ENCODE measurements at regions not wholly inside any gene's neighbourhood (a gene's known extent, or its start where the extent isn't known, plus 50 kb on each side); places are given as distances from the start of the nearest gene placed in this dataset.

GRCh38 chr3:31014317-31015040 is 120.0 kb upstream of the GADL1 start:
- TF ChIP-seq ZFX (IDR thresholded peaks at IDR 0.05; ENCODE audit: borderline replicate concordance) (no peak), CTCF (IDR thresholded peaks at IDR 0.05) (no peak)
- H3K27ac ChIP-seq: no peak overlapping the region

GRCh38 chr3:31016196-31016595 is 121.7 kb upstream of the GADL1 start:
- H3K27ac ChIP-seq: no peak overlapping the region
- no peak for TF ChIP-seq CTCF (IDR thresholded peaks at IDR 0.05)

GRCh38 chr3:31022716-31023115 is 128.3 kb upstream of the GADL1 start:
- TF ChIP-seq ZFX (IDR thresholded peaks at IDR 0.05; ENCODE audit: borderline replicate concordance) (no peak), CTCF (IDR thresholded peaks at IDR 0.05) (no peak)
- H3K27ac ChIP-seq: no peak overlapping the region

- no peak overlapping the region for H3K27ac ChIP-seq
- TF ChIP-seq ZFX (IDR thresholded peaks at IDR 0.05; ENCODE audit: borderline replicate concordance) (no peak), CTCF (IDR thresholded peaks at IDR 0.05) (no peak)
Observed at GRCh38 chr3:31025541-31025940, 131.1 kb upstream of the GADL1 start.

GRCh38 chr3:31027191-31027761 is 132.8 kb upstream of the GADL1 start:
- no peak overlapping the region for H3K27ac ChIP-seq
- TF ChIP-seq CTCF (IDR thresholded peaks at IDR 0.05): no peak
- TF ChIP-seq ZFX (IDR thresholded peaks at IDR 0.05; ENCODE audit: borderline replicate concordance): no peak

- no peak overlapping the region for H3K27ac ChIP-seq
- TF ChIP-seq CTCF (IDR thresholded peaks at IDR 0.05) (no peak), ZFX (IDR thresholded peaks at IDR 0.05; ENCODE audit: borderline replicate concordance) (no peak)
Observed at GRCh38 chr3:31027914-31028313, 133.5 kb upstream of the GADL1 start.

GRCh38 chr3:31028766-31029165 is 134.3 kb upstream of the GADL1 start:
- no peak for TF ChIP-seq ZFX (IDR thresholded peaks at IDR 0.05; ENCODE audit: borderline replicate concordance)
- TF ChIP-seq CTCF (IDR thresholded peaks at IDR 0.05): no peak
- H3K27ac ChIP-seq: no peak overlapping the region
